22Rv1 (cell line): ENCODE measurements at regions not wholly inside any gene's neighbourhood (a gene's known extent, or its start where the extent isn't known, plus 50 kb on each side); places are given as distances from the start of the nearest gene placed in this dataset.

Experiments
- H3K27ac ChIP-seq: fragments of 450-650 bp; 2 replicates; pipeline ENCODE4 v1.5.1; 2017
- CTCF ChIP-seq: fragments of 450-650 bp; IDR thresholded peaks from 2 replicates; pipeline ENCODE4 v1.5.1; 2017; ENCODE audit warnings: mild to moderate bottlenecking
- ZFX ChIP-seq: fragments of 450-650 bp; IDR thresholded peaks from 2 replicates; pipeline ENCODE4 v1.6.1; 2017; ENCODE audit warnings: antibody characterized with exemption, borderline replicate concordance

DNA sequence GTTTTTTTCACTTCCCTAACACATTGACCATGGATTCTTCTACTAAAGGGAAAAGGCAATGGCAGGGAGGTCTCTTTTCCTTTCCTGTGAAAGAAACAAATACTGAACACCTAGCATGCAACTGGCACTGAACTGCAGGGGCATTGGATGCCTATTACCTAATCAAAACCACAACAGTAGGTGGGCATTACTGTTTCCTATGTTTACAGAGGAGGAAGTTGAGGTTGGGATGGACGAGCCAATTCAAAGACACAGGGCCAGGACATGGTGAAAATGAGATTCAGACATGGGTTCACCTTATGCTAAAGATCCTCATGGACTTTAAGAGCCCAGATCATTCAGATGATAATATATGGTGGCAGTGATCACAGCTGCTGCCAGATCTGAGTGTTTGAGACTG is 407.0 kb downstream of the MIAT start:
- H3K27ac ChIP-seq = no peak overlapping the region
- TF ChIP-seq ZFX (no peak), CTCF (no peak)

GRCh38 chr22:27065279-27065678 is 407.9 kb downstream of the MIAT start:
- no peak overlapping the region for H3K27ac ChIP-seq
- TF ChIP-seq CTCF = no peak
- TF ChIP-seq ZFX = no peak

GRCh38 chr22:27066856-27067255 is 409.5 kb downstream of the MIAT start:
- no peak overlapping the region for H3K27ac ChIP-seq
- no peak for TF ChIP-seq ZFX
- TF ChIP-seq CTCF = no peak

DNA sequence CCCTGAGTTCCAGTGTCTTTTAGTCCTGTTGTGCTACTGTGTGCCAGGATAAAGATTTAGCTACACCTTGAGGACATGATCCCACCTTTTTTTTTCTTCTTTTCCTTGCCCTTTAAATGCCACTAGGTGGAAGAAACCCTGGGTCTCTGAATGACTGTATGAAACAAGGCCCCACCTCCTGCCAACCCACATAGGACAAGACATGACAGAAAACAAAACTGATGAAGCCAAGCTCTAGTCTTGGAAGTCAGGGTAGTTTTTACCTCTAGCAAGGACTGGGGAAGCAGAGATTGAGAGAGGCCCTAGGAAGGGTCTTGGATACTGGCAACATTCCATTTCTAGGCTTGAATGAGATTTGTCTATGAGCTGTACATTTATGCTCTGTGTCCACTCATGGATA is 410.7 kb downstream of the MIAT start:
- H3K27ac ChIP-seq = no peak overlapping the region
- TF ChIP-seq ZFX (no peak), CTCF (no peak)

DNA sequence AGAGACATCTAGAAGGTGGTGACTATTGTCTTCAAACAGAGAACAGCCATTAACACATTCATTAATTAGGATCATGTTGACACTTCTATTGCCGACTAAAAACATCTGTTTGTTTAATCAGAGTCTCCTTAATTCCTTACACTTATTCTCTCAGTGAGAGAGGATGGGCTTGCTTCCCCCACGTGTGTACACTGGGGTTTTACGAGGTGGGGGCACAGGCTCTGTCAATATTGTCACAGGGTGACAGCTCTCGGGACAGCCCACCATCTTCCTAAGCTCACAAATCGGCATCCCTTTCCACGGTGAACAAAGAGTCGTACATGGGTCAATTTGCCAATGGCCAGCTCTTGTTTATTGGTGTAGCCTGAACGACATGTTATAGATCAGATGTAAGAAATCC is 413.2 kb downstream of the MIAT start:
- no peak overlapping the region for H3K27ac ChIP-seq
- no peak for TF ChIP-seq CTCF
- no peak for TF ChIP-seq ZFX

DNA sequence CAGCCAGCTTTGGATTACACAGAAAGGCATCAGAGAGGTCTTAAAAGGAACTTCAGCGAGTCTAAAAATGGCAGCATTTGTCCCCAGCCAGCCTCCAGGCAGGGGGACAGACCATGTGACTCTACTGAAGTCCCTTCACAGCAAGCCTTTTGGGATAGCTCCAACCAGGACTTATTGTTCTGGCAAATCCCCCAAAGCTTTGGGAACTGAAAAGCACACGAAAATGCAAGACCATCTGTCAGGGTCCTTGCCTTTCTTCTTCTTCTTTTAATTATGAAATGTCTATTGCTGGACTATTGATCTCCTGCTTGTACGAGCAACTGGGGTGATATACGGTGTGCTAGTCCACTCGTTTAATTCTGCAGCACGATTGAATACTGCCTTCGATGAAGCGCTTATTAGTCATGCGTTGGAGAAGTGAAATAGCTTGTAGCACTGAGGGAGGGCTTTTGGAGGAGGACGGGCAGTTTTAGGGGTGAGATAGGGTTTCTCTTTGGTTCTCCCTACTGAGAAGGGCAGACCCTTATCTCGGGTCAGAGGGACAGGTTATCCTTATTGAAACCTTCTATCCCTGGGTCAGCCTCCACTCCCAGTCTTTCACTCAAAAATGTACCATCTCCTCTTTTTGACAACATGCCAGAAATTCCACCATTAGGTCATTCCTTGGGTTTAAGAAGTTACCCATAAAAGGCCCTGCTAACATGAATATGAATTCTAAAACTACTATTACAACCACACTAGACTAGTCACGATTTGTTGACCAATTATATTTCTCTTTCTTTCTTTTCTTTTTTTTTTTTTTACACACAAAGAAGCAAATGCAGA is 416.4 kb downstream of the MIAT start:
- H3K27ac ChIP-seq = no peak overlapping the region
- TF ChIP-seq CTCF (no peak), ZFX (no peak)

GRCh38 chr22:27075028-27075678 is 417.8 kb downstream of the MIAT start:
- TF ChIP-seq ZFX = no peak
- no peak for TF ChIP-seq CTCF
- no peak overlapping the region for H3K27ac ChIP-seq
